ENCODE measurements at regions not wholly inside any gene's neighbourhood (a gene's known extent, or its start where the extent isn't known, plus 50 kb on each side); places are given as distances from the start of the nearest gene placed in this dataset.

GRCh38 chr4:115355329-115355728 is 241.9 kb upstream of the NDST4 start:
- no peak for DNase-seq (ENCODE audit: unreplicated experiment)
- peaks cover 10% of the 10 kb centered on the region for H3K4me1 Mint-ChIP-seq (ENCODE audit: insufficient read depth, unreplicated experiment)
- H3K27me3 Mint-ChIP-seq (ENCODE audit: insufficient read depth, unreplicated experiment) = no peaks in the 10 kb centered on the region
- no peak overlapping the region for H3K4me3 Mint-ChIP-seq (ENCODE audit: unreplicated experiment)
- TF ChIP-seq CTCF (IDR thresholded peaks at IDR 0.05; ENCODE audit: unreplicated experiment) = no peak
- peaks cover 17% of the 10 kb centered on the region for H3K9me3 Mint-ChIP-seq (ENCODE audit: unreplicated experiment)
- intact Hi-C loops (cut with micrococcal nuclease) = no loop called here
- no TSS peak for BruUV-seq (replicated peaks)
- no peak overlapping the region for H3K27ac Mint-ChIP-seq (ENCODE audit: low read depth, unreplicated experiment)
- H3K36me3 Mint-ChIP-seq (ENCODE audit: insufficient read depth, unreplicated experiment) = no peaks in the 10 kb centered on the region
- POLR2A ChIA-PET = interaction anchor here (0.6 kb wide), 1 partner anchor 23 kb away, joined by 4 read pairs; no protein-coding TSS in a partner anchor
- CTCF ChIA-PET = no interaction called here

GRCh38 chr4:115353370-115353769 is 239.9 kb upstream of the NDST4 start:
- intact Hi-C loops (cut with micrococcal nuclease) = no loop called here
- BruUV-seq (replicated peaks) = no TSS peak
- no peak for DNase-seq (ENCODE audit: unreplicated experiment)
- ChIA-PET POLR2A (no interaction called here), CTCF (no interaction called here)
- Mint-ChIP-seq H3K36me3 (ENCODE audit: insufficient read depth, unreplicated experiment) (no peaks in the 10 kb centered on the region), H3K27ac (ENCODE audit: low read depth, unreplicated experiment) (no peak overlapping the region), H3K9me3 (ENCODE audit: unreplicated experiment) (peaks cover 17% of the 10 kb centered on the region), H3K27me3 (ENCODE audit: insufficient read depth, unreplicated experiment) (no peaks in the 10 kb centered on the region), H3K4me3 (ENCODE audit: unreplicated experiment) (no peak overlapping the region), H3K4me1 (ENCODE audit: insufficient read depth, unreplicated experiment) (no peaks in the 10 kb centered on the region)
- no peak for TF ChIP-seq CTCF (IDR thresholded peaks at IDR 0.05; ENCODE audit: unreplicated experiment)

DNA sequence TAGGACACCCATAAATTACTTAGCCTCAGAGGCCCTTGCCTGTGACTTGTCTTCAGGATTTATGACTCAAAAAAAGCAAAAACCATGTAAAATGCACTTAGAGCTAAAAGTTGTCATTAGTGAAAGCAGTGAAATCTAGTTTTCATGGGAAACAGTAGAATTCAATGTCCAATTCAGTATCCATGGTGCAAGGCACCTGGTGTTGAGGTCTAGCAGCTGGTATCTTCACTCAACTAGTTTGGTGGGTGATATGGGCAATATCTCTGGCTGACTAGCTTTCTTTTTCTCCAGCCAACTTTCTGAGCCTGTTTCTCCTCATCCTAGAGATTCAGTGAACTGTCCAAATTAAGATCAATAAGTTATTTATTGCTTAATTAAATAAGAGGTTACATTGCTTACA is 229.8 kb upstream of the NDST4 start:
- H3K27me3 Mint-ChIP-seq (ENCODE audit: insufficient read depth, unreplicated experiment) = no peaks in the 10 kb centered on the region
- no peaks in the 10 kb centered on the region for H3K9me3 Mint-ChIP-seq (ENCODE audit: unreplicated experiment)
- no peaks in the 10 kb centered on the region for H3K36me3 Mint-ChIP-seq (ENCODE audit: insufficient read depth, unreplicated experiment)
- H3K27ac Mint-ChIP-seq (ENCODE audit: low read depth, unreplicated experiment) = no peak overlapping the region
- CTCF ChIA-PET = no interaction called here
- POLR2A ChIA-PET = interaction anchor here (0.6 kb wide), 1 partner anchor 1897 kb away, joined by 3 read pairs; no protein-coding TSS in a partner anchor
- H3K4me1 Mint-ChIP-seq (ENCODE audit: insufficient read depth, unreplicated experiment) = peaks cover 12% of the 10 kb centered on the region
- H3K4me3 Mint-ChIP-seq (ENCODE audit: unreplicated experiment) = no peak overlapping the region
- intact Hi-C loops (cut with micrococcal nuclease) = no loop called here
- no peak for DNase-seq (ENCODE audit: unreplicated experiment)
- no peak for TF ChIP-seq CTCF (IDR thresholded peaks at IDR 0.05; ENCODE audit: unreplicated experiment)
- no TSS peak for BruUV-seq (replicated peaks)

- Mint-ChIP-seq H3K9me3 (ENCODE audit: unreplicated experiment) (no peaks in the 10 kb centered on the region), H3K27me3 (ENCODE audit: insufficient read depth, unreplicated experiment) (no peaks in the 10 kb centered on the region), H3K4me1 (ENCODE audit: insufficient read depth, unreplicated experiment) (peaks cover 3% of the 10 kb centered on the region), H3K36me3 (ENCODE audit: insufficient read depth, unreplicated experiment) (no peaks in the 10 kb centered on the region), H3K4me3 (ENCODE audit: unreplicated experiment) (no peak overlapping the region), H3K27ac (ENCODE audit: low read depth, unreplicated experiment) (no peak overlapping the region)
- BruUV-seq (replicated peaks) = no TSS peak
- intact Hi-C loops (cut with micrococcal nuclease) = no loop called here
- ChIA-PET POLR2A (interaction anchor here (0.7 kb wide), 1 partner anchor 935 kb away, joined by 3 read pairs; no protein-coding TSS in a partner anchor), CTCF (interaction anchor here (0.7 kb wide), 1 partner anchor 76 kb away, joined by 3 read pairs; no protein-coding TSS in a partner anchor)
- no peak for DNase-seq (ENCODE audit: unreplicated experiment)
- TF ChIP-seq CTCF (IDR thresholded peaks at IDR 0.05; ENCODE audit: unreplicated experiment) = no peak
These were observed 221.5 kb upstream of the NDST4 start for GRCh38 chr4:115334736-115335411.
